Astrocyte (in vitro differentiated cells and primary cell): ENCODE measurements at regions not wholly inside any gene's neighbourhood (a gene's known extent, or its start where the extent isn't known, plus 50 kb on each side); places are given as distances from the start of the nearest gene placed in this dataset.

Experiments used
- EZH2 ChIP-seq: IDR thresholded peaks from 2 replicates; pipeline ENCODE4 v1.6.1; 2012; ENCODE audit warnings: mild to moderate bottlenecking, low read length, inconsistent platforms; ENCODE audit not compliant: insufficient read depth
- TF ChIP-seq, protein P1 (sequence below): IDR thresholded peaks from 2 replicates; pipeline ENCODE4 v1.5.1; 2011; ENCODE audit warnings: low read depth, mild to moderate bottlenecking, inconsistent platforms, low read length, moderate library complexity; ENCODE audit not compliant: insufficient read depth

DNA sequence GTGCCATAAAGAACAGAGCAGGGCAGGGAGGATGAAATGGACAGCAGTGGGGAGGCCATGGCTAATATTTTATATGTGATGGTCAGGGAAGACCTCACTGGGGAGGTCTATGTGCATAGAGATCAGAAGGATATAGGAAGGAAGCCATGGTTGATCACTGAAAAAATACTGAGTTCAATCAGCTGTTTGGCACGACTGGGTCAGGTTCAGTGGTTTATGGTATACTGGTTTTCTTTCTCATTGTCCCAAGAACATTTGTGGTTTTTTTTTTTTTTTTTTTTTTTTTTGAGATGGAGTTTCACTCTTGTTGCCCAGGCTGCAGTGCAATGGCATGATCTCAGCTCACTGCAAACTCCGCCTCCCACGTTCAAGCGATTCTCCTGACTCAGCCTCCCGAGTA lies 78.3 kb upstream of the TIAM2 start:
- TF ChIP-seq, protein P1, sequence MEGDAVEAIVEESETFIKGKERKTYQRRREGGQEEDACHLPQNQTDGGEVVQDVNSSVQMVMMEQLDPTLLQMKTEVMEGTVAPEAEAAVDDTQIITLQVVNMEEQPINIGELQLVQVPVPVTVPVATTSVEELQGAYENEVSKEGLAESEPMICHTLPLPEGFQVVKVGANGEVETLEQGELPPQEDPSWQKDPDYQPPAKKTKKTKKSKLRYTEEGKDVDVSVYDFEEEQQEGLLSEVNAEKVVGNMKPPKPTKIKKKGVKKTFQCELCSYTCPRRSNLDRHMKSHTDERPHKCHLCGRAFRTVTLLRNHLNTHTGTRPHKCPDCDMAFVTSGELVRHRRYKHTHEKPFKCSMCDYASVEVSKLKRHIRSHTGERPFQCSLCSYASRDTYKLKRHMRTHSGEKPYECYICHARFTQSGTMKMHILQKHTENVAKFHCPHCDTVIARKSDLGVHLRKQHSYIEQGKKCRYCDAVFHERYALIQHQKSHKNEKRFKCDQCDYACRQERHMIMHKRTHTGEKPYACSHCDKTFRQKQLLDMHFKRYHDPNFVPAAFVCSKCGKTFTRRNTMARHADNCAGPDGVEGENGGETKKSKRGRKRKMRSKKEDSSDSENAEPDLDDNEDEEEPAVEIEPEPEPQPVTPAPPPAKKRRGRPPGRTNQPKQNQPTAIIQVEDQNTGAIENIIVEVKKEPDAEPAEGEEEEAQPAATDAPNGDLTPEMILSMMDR, result no peak
- no peak for TF ChIP-seq EZH2
